ENCODE measurements at regions not wholly inside any gene's neighbourhood (a gene's known extent, or its start where the extent isn't known, plus 50 kb on each side); places are given as distances from the start of the nearest gene placed in this dataset.

DNA sequence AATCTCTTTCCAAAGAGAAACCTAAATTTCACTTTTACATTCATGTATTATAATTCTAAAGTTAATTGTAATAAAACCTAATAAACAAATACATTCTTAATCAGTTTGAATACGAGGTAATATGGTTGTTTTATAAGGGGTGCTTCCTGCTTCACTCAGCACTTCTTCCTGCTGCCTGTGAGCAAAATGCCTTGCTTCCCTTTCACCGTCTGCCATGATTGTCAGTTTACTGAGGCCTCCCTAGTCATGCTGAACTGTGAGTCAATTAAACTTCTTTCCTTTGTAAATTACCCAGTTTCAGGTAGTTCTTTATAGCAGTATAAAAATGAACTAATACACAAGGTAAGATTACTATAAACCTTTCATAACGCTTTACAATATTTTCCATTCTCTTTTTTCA, 491.1 kb upstream of the LRRC7 start:
- WGBS: 47% methylated on average over 3 of the region's 3 CpGs
- TF ChIP-seq YY1 (IDR thresholded peaks at IDR 0.05): no peak
- TF ChIP-seq FOXA1 (IDR thresholded peaks at IDR 0.05): no peak
- TF ChIP-seq RXRA (IDR thresholded peaks at IDR 0.05): no peak
- TF ChIP-seq GABPA (IDR thresholded peaks at IDR 0.05 in 1 of 2, conservative IDR thresholded peaks at IDR 0.05 in 1 of 2): no peak
- no peak for TF ChIP-seq RAD21 (IDR thresholded peaks at IDR 0.05)
- TF ChIP-seq FOXA2 (IDR thresholded peaks at IDR 0.05): no peak

DNA sequence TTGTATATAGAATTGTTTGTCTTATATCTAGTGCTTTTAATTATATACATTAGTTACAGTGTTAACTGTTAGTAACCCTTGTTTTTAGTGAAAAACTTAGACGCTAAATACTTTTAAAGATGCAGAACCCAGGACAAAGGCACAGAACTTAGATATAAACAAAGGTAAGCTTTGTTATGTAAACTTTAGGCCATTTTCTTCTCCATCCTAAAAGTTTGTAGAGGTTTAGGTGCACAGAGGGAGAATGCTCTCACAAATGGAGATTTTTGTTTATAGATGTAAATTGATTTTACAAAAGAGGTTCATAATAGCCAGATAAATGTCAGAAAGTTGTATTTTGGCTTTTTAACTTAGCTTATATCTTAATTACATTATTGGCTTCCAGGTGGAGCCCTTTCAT, 490.5 kb upstream of the LRRC7 start:
- 76% methylated on average over 1 of the region's 1 CpG for WGBS
- TF ChIP-seq GABPA (IDR thresholded peaks at IDR 0.05 in 1 of 2, conservative IDR thresholded peaks at IDR 0.05 in 1 of 2) (no peak), SP1 (IDR thresholded peaks at IDR 0.05) (no peak), TAF1 (conservative IDR thresholded peaks at IDR 0.05) (no peak), RXRA (IDR thresholded peaks at IDR 0.05) (no peak), NR2F2 (IDR thresholded peaks at IDR 0.05) (no peak), YY1 (IDR thresholded peaks at IDR 0.05) (no peak), FOXA1 (IDR thresholded peaks at IDR 0.05) (no peak), JUND (IDR thresholded peaks at IDR 0.05) (no peak), FOXA2 (IDR thresholded peaks at IDR 0.05) (no peak), RAD21 (IDR thresholded peaks at IDR 0.05) (no peak), HNF4G (IDR thresholded peaks at IDR 0.05) (no peak), EGR1 (IDR thresholded peaks at IDR 0.05; ENCODE audit: low read depth in 2 of 2) (no peak), HNF4A (conservative IDR thresholded peaks at IDR 0.05) (no peak)
- TF ChIP-seq, protein P1, sequence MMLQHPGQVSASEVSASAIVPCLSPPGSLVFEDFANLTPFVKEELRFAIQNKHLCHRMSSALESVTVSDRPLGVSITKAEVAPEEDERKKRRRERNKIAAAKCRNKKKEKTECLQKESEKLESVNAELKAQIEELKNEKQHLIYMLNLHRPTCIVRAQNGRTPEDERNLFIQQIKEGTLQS (IDR thresholded peaks at IDR 0.05): no peak
- TF ChIP-seq, protein P2, sequence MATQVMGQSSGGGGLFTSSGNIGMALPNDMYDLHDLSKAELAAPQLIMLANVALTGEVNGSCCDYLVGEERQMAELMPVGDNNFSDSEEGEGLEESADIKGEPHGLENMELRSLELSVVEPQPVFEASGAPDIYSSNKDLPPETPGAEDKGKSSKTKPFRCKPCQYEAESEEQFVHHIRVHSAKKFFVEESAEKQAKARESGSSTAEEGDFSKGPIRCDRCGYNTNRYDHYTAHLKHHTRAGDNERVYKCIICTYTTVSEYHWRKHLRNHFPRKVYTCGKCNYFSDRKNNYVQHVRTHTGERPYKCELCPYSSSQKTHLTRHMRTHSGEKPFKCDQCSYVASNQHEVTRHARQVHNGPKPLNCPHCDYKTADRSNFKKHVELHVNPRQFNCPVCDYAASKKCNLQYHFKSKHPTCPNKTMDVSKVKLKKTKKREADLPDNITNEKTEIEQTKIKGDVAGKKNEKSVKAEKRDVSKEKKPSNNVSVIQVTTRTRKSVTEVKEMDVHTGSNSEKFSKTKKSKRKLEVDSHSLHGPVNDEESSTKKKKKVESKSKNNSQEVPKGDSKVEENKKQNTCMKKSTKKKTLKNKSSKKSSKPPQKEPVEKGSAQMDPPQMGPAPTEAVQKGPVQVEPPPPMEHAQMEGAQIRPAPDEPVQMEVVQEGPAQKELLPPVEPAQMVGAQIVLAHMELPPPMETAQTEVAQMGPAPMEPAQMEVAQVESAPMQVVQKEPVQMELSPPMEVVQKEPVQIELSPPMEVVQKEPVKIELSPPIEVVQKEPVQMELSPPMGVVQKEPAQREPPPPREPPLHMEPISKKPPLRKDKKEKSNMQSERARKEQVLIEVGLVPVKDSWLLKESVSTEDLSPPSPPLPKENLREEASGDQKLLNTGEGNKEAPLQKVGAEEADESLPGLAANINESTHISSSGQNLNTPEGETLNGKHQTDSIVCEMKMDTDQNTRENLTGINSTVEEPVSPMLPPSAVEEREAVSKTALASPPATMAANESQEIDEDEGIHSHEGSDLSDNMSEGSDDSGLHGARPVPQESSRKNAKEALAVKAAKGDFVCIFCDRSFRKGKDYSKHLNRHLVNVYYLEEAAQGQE (IDR thresholded peaks at IDR 0.05): no peak
- TF ChIP-seq, protein P3, sequence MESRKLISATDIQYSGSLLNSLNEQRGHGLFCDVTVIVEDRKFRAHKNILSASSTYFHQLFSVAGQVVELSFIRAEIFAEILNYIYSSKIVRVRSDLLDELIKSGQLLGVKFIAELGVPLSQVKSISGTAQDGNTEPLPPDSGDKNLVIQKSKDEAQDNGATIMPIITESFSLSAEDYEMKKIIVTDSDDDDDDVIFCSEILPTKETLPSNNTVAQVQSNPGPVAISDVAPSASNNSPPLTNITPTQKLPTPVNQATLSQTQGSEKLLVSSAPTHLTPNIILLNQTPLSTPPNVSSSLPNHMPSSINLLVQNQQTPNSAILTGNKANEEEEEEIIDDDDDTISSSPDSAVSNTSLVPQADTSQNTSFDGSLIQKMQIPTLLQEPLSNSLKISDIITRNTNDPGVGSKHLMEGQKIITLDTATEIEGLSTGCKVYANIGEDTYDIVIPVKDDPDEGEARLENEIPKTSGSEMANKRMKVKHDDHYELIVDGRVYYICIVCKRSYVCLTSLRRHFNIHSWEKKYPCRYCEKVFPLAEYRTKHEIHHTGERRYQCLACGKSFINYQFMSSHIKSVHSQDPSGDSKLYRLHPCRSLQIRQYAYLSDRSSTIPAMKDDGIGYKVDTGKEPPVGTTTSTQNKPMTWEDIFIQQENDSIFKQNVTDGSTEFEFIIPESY (IDR thresholded peaks at IDR 0.05): no peak
- TF ChIP-seq, protein P4, sequence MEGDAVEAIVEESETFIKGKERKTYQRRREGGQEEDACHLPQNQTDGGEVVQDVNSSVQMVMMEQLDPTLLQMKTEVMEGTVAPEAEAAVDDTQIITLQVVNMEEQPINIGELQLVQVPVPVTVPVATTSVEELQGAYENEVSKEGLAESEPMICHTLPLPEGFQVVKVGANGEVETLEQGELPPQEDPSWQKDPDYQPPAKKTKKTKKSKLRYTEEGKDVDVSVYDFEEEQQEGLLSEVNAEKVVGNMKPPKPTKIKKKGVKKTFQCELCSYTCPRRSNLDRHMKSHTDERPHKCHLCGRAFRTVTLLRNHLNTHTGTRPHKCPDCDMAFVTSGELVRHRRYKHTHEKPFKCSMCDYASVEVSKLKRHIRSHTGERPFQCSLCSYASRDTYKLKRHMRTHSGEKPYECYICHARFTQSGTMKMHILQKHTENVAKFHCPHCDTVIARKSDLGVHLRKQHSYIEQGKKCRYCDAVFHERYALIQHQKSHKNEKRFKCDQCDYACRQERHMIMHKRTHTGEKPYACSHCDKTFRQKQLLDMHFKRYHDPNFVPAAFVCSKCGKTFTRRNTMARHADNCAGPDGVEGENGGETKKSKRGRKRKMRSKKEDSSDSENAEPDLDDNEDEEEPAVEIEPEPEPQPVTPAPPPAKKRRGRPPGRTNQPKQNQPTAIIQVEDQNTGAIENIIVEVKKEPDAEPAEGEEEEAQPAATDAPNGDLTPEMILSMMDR (IDR thresholded peaks at IDR 0.05; ENCODE audit: low read depth, low read length, missing input control): no peak
- TF ChIP-seq, protein P5, sequence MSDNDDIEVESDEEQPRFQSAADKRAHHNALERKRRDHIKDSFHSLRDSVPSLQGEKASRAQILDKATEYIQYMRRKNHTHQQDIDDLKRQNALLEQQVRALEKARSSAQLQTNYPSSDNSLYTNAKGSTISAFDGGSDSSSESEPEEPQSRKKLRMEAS (IDR thresholded peaks at IDR 0.05): no peak
- no peak overlapping the region for H3K9ac ChIP-seq (ENCODE audit: low read depth in 1 of 2, low read length in 2 of 2)
- no peak for DNase-seq (ENCODE audit: low spot score)
- no peaks in the 10 kb centered on the region for H3K9me3 ChIP-seq (ENCODE audit: control insufficient read depth in 4 of 4, low read length in 3 of 4)
- no peaks in the 10 kb centered on the region for H3K36me3 ChIP-seq (ENCODE audit: control insufficient read depth in 4 of 4, insufficient read depth in 3 of 4, low read depth in 1 of 4, low read length in 3 of 4)
- H3K4me1 ChIP-seq (ENCODE audit: control insufficient read depth in 4 of 4, insufficient read depth in 4 of 4, low read length in 3 of 4): no peaks in the 10 kb centered on the region
- peaks cover 0 to under 1% (median 0%) of the 10 kb centered on the region in 4 donors for H3K27me3 ChIP-seq (ENCODE audit: control insufficient read depth in 4 of 4, insufficient read depth in 4 of 4, low read length in 3 of 4)
- H3K27ac ChIP-seq (ENCODE audit: low read depth in 1 of 2, low read length in 2 of 2): no peak overlapping the region
- H3K4me3 ChIP-seq (ENCODE audit: low read depth in 1 of 3, low read length in 3 of 3): no peak overlapping the region

More for the DNA sequence above, 491.1 kb upstream of the LRRC7 start:
- DNase-seq (ENCODE audit: low spot score): no peak
- no peak overlapping the region for H3K27ac ChIP-seq (ENCODE audit: low read depth in 1 of 2, low read length in 2 of 2)
- no peaks in the 10 kb centered on the region for H3K9me3 ChIP-seq (ENCODE audit: control insufficient read depth in 4 of 4, low read length in 3 of 4)
- H3K36me3 ChIP-seq (ENCODE audit: control insufficient read depth in 4 of 4, insufficient read depth in 3 of 4, low read depth in 1 of 4, low read length in 3 of 4): no peaks in the 10 kb centered on the region
- H3K27me3 ChIP-seq (ENCODE audit: control insufficient read depth in 4 of 4, insufficient read depth in 4 of 4, low read length in 3 of 4): peaks cover 0 to 6% (median 0%) of the 10 kb centered on the region in 4 donors
- H3K4me1 ChIP-seq (ENCODE audit: control insufficient read depth in 4 of 4, insufficient read depth in 4 of 4, low read length in 3 of 4): no peaks in the 10 kb centered on the region
- no peak overlapping the region for H3K9ac ChIP-seq (ENCODE audit: low read depth in 1 of 2, low read length in 2 of 2)
- no peak overlapping the region for H3K4me3 ChIP-seq (ENCODE audit: low read depth in 1 of 3, low read length in 3 of 3)
